Gastroesophageal sphincter (tissue), 3 donors: ENCODE measurements at regions not wholly inside any gene's neighbourhood (a gene's known extent, or its start where the extent isn't known, plus 50 kb on each side); places are given as distances from the start of the nearest gene placed in this dataset.

Experiments used
- CTCF ChIP-seq, 4 experiments: fragments of 200-600 bp in 2 of 4; fragments of 450-650 bp in 2 of 4; sonication (generic) in 1 of 4; IDR thresholded peaks; one replicate each; pipeline ENCODE4 v1.5.1; 2017 to 2019; ENCODE audit warnings: antibody characterized with exemption in 4 of 4, mild to moderate bottlenecking in 2 of 4, moderate library complexity in 2 of 4
- EP300 ChIP-seq: sonication (generic); formaldehyde crosslinking; IDR thresholded peaks from one replicate; pipeline ENCODE4 v1.6.1; 2017; ENCODE audit warnings: antibody characterized with exemption, mild to moderate bottlenecking
- POLR2A ChIP-seq, 2 donors: fragments of 450-650 bp; IDR thresholded peaks; one replicate each; pipeline ENCODE4 v1.6.1; 2017; ENCODE audit warnings: antibody characterized with exemption in 2 of 2, mild to moderate bottlenecking in 2 of 2, moderate library complexity in 1 of 2

GRCh38 chr2:83764447-83765005, 694.6 kb downstream of the SUCLG1 start:
- TF ChIP-seq CTCF (IDR thresholded peaks at IDR 0.05): no peak
- TF ChIP-seq POLR2A (IDR thresholded peaks at IDR 0.05): no peak
- no peak for TF ChIP-seq EP300
